Endothelial cell of umbilical vein (primary cell): ENCODE measurements at regions not wholly inside any gene's neighbourhood (a gene's known extent, or its start where the extent isn't known, plus 50 kb on each side); places are given as distances from the start of the nearest gene placed in this dataset.

Experiments
- BruUV-seq: library from RNA; stranded (reverse); fragments of 400-500 nt; replicated peaks from 2 replicates; lab custom pipeline; 2021; lab: Mats Ljungman, UMichigan
- CTCF ChIA-PET: fragments of 300-600, 350-600 bp; sonication (Branson Sonifier 250); formaldehyde crosslinking; loops from one replicate; lab custom pipeline; 2021; ENCODE audit warnings: antibody characterized with exemption, inconsistent platforms; lab: Charles Lee
- POLR2A ChIA-PET: fragments of 300-600, 350-600 bp; sonication (Branson Sonifier 250); formaldehyde crosslinking; loops from one replicate; lab custom pipeline; 2021; ENCODE audit warnings: antibody characterized with exemption, inconsistent platforms; lab: Charles Lee
- DNase-seq: peaks from one replicate; pipeline ENCODE4 v3.0.0-alpha.2; 2011; ENCODE audit warnings: low read depth, low spot score
- FAIRE-seq: peaks from 2 replicates; lab custom pipeline; 2011; peaks lifted over from hg19 to GRCh38; lab: Jason Lieb, UNC
- H2AFZ ChIP-seq: 2 replicates; pipeline ENCODE4 v1.6.0; 2012; ENCODE audit warnings: low read depth, low read length, control low read depth, inconsistent platforms
- H3K27ac ChIP-seq: 2 replicates; pipeline ENCODE4 v1.5.1; 2011; ENCODE audit warnings: low read depth, mild to moderate bottlenecking, control low read depth, low read length, moderate library complexity; ENCODE audit not compliant: insufficient read depth
- H3K27me3 ChIP-seq, 2 experiments: 2 replicates each; pipeline versions ENCODE4 v1.6.0 to v1.6.1; 2011; ENCODE audit warnings: low read length in 2 of 2, mixed read lengths in 1 of 2; ENCODE audit not compliant: control insufficient read depth in 2 of 2, insufficient read depth in 2 of 2
- H3K36me3 ChIP-seq, 2 experiments: 2 replicates in 1 of 2; 3 replicates in 1 of 2; pipeline ENCODE4 v1.5.1; 2011; ENCODE audit warnings: low read length in 2 of 2, mild to moderate bottlenecking in 1 of 2, moderate library complexity in 1 of 2; ENCODE audit not compliant: control insufficient read depth in 2 of 2, insufficient read depth in 2 of 2; ENCODE audit errors: extremely low read depth in 1 of 2
- H3K4me1 ChIP-seq: 3 replicates; pipeline ENCODE4 v1.5.1; 2011; ENCODE audit warnings: mild to moderate bottlenecking, low read length; ENCODE audit not compliant: control insufficient read depth, insufficient read depth; ENCODE audit errors: extremely low read depth
- H3K4me2 ChIP-seq: 2 replicates; pipeline ENCODE4 v1.6.1; 2011; ENCODE audit warnings: low read length, control low read depth, mixed read lengths; ENCODE audit not compliant: insufficient read depth
- H3K4me3 ChIP-seq, 3 experiments: fragments of 200-600 bp in 1 of 3; sonication (generic), shearing (Covaris generic) in 1 of 3; replicated peaks in 1 of 3; 2 replicates each; pipeline ENCODE4 v1.5.1; 2011 to 2016; ENCODE audit warnings: control low read depth in 3 of 3, low read length in 3 of 3, mild to moderate bottlenecking in 2 of 3, inconsistent platforms in 1 of 3, low read depth in 1 of 3, moderate library complexity in 1 of 3; ENCODE audit not compliant: insufficient read depth in 1 of 3
- H3K79me2 ChIP-seq: 2 replicates; pipeline ENCODE4 v1.6.0; 2012; ENCODE audit warnings: low read length, inconsistent platforms; ENCODE audit not compliant: control insufficient read depth, insufficient read depth
- H3K9ac ChIP-seq: replicated peaks from 2 replicates; pipeline ENCODE3; 2011; ENCODE audit warnings: low read length, control low read depth; ENCODE audit not compliant: insufficient read depth; ENCODE audit errors: extremely low read depth
- H3K9me1 ChIP-seq: replicated peaks from 3 replicates; pipeline ENCODE4 v1.6.0; 2011; ENCODE audit warnings: mild to moderate bottlenecking, low read length; ENCODE audit not compliant: control insufficient read depth, insufficient read depth; ENCODE audit errors: extremely low read depth
- H3K9me3 ChIP-seq: replicated peaks from 2 replicates; pipeline ENCODE4 v1.5.1; 2012; ENCODE audit warnings: low read length, inconsistent platforms; ENCODE audit not compliant: control insufficient read depth, insufficient read depth
- H4K20me1 ChIP-seq: replicated peaks from 2 replicates; pipeline ENCODE3; 2011; ENCODE audit warnings: mild to moderate bottlenecking, low read length; ENCODE audit not compliant: control insufficient read depth, insufficient read depth; ENCODE audit errors: extremely low read depth
- CTCF ChIP-seq, 2 donors: IDR thresholded peaks; 1 replicate in 1 of 2; 2 replicates in 1 of 2; pipeline ENCODE4 v1.5.1; 2011; ENCODE audit warnings: low read length in 2 of 2, mild to moderate bottlenecking in 2 of 2, moderate library complexity in 2 of 2, control low read depth in 1 of 2, inconsistent platforms in 1 of 2, low read depth in 1 of 2; ENCODE audit not compliant: insufficient read depth in 1 of 2; ENCODE audit errors: extremely low read depth in 1 of 2
- EZH2 ChIP-seq: IDR thresholded peaks from 2 replicates; pipeline ENCODE4 v1.6.1; 2012; ENCODE audit warnings: borderline replicate concordance, low read depth, mild to moderate bottlenecking, moderate library complexity, low read length, inconsistent platforms; ENCODE audit not compliant: severe bottlenecking
- FOS ChIP-seq: IDR thresholded peaks from 2 replicates; pipeline ENCODE4 v1.6.1; 2011; ENCODE audit warnings: mild to moderate bottlenecking, low read length, moderate library complexity, borderline replicate concordance; ENCODE audit not compliant: insufficient read depth
- GATA2 ChIP-seq: IDR thresholded peaks from 2 replicates; pipeline ENCODE4 v1.7.0; 2011; ENCODE audit warnings: low read depth, mild to moderate bottlenecking, moderate library complexity, mixed read lengths, low read length; ENCODE audit not compliant: insufficient read length, insufficient read depth
- JUN ChIP-seq: IDR thresholded peaks from 2 replicates; pipeline ENCODE4 v1.6.1; 2011; ENCODE audit warnings: borderline replicate concordance, low read depth; ENCODE audit not compliant: insufficient read length, insufficient read depth
- MAX ChIP-seq: IDR thresholded peaks from 2 replicates; pipeline ENCODE4 v1.6.1; 2011; ENCODE audit not compliant: insufficient read depth, insufficient read length
- MYC ChIP-seq: IDR thresholded peaks from one replicate; pipeline ENCODE4 v1.6.1; 2011; ENCODE audit warnings: mild to moderate bottlenecking, low read depth, low read length
- POLR2A ChIP-seq: IDR thresholded peaks from 2 replicates; pipeline ENCODE4 v1.6.1; 2012; ENCODE audit warnings: low read depth, mild to moderate bottlenecking, control low read depth, low read length
- POLR2AphosphoS5 ChIP-seq: IDR thresholded peaks from 2 replicates; pipeline ENCODE4 v1.6.1; 2012; ENCODE audit warnings: low read depth, mild to moderate bottlenecking, control low read depth, low read length, moderate library complexity; ENCODE audit not compliant: insufficient read depth
- dilution Hi-C: fragments of 300-500 bp; cut with MboI; formaldehyde crosslinking; loops from one replicate; pipeline ENCODE4 v1.15.0; 2019; ENCODE audit warnings: low sequenced_read_pairs; ENCODE audit not compliant: extremely low pct_ligation_motif_present
- intact Hi-C: fragments of 100-400 bp; cut with micrococcal nuclease; formaldehyde crosslinking; loops from one replicate; pipeline ENCODE4 v1.10.0; 2022

GRCh38 chr10:86595496-86595895, 58.9 kb upstream of the OPN4 start:
- Histone ChIP-seq H3K79me2 (no peaks in the 10 kb centered on the region), H3K9me3 (no peaks in the 10 kb centered on the region), H3K9me1 (no peaks in the 10 kb centered on the region), H3K27me3 (peaks cover 0 to 2% of the 10 kb centered on the region in 2 experiments), H3K36me3 (no peaks in the 10 kb centered on the region), H2AFZ (no peak overlapping the region), H3K27ac (no peak overlapping the region), H3K9ac (no peak overlapping the region), H3K4me3 (no peak overlapping the region), H3K4me2 (no peak overlapping the region), H4K20me1 (no peaks in the 10 kb centered on the region), H3K4me1 (no peaks in the 10 kb centered on the region)
- intact Hi-C loops, result no loop called here
- TF ChIP-seq POLR2A (no peak), EZH2 (no peak), CTCF (IDR thresholded peaks at IDR 0.05; ENCODE audit: extremely low read depth in 1 of 2, insufficient read depth in 1 of 2, low read depth in 1 of 2, low read length in 2 of 2) (no peak), MYC (no peak), POLR2AphosphoS5 (no peak), MAX (no peak), FOS (no peak), GATA2 (no peak), JUN (no peak)
- ChIA-PET CTCF (interaction anchor here (3.5 kb wide), 1 partner anchor 11 kb away, joined by 14 read pairs; no protein-coding TSS in a partner anchor), POLR2A (no interaction called here)
- FAIRE-seq (no peak), DNase-seq (no peak)
- dilution Hi-C loops, result no loop called here
- no TSS peak for BruUV-seq
